Smooth muscle cell (in vitro differentiated cells): ENCODE measurements at regions not wholly inside any gene's neighbourhood (a gene's known extent, or its start where the extent isn't known, plus 50 kb on each side); places are given as distances from the start of the nearest gene placed in this dataset.

Experiments
- DNase-seq: peaks from one replicate; lab custom pipeline; 2025; ENCODE audit not compliant: unreplicated experiment; lab: John Stamatoyannopoulos, UW
- H2AFZ ChIP-seq: fragments of 200-600 bp; sonication (generic); 2 replicates; pipeline ENCODE4 v1.6.0; 2016; ENCODE audit warnings: antibody characterized with exemption, low read depth, mild to moderate bottlenecking
- H3F3A ChIP-seq: fragments of 200-600 bp; sonication (generic); 2 replicates; pipeline ENCODE4 v1.6.0; 2017; ENCODE audit warnings: antibody characterized with exemption, low read depth
- H3K27ac ChIP-seq: fragments of 200-600 bp; sonication (generic); 2 replicates; pipeline ENCODE4 v1.5.1; 2016; ENCODE audit warnings: low read depth, mild to moderate bottlenecking
- H3K27me3 ChIP-seq: fragments of 200-600 bp; sonication (generic); 2 replicates; pipeline ENCODE4 v1.6.1; 2016; ENCODE audit warnings: low read depth, mild to moderate bottlenecking
- H3K36me3 ChIP-seq: fragments of 200-600 bp; sonication (generic); 2 replicates; pipeline ENCODE4 v1.5.1; 2016; ENCODE audit warnings: low read depth
- H3K4me1 ChIP-seq: fragments of 200-600 bp; sonication (generic); 2 replicates; pipeline ENCODE4 v1.5.1; 2016; ENCODE audit warnings: low read depth
- H3K4me2 ChIP-seq: fragments of 200-600 bp; sonication (generic); 2 replicates; pipeline ENCODE4 v1.6.0; 2016; ENCODE audit warnings: mild to moderate bottlenecking
- H3K4me3 ChIP-seq: fragments of 200-600 bp; sonication (generic); 2 replicates; pipeline ENCODE4 v1.5.1; 2016; ENCODE audit warnings: mild to moderate bottlenecking
- H3K79me2 ChIP-seq: fragments of 200-600 bp; sonication (generic); 2 replicates; pipeline ENCODE4 v1.6.0; 2016; ENCODE audit warnings: low read depth, mild to moderate bottlenecking
- H3K9ac ChIP-seq: fragments of 200-600 bp; sonication (generic); 2 replicates; pipeline ENCODE4 v1.6.0; 2016; ENCODE audit warnings: low read depth
- H3K9me3 ChIP-seq: fragments of 200-600 bp; sonication (generic); replicated peaks from 2 replicates; pipeline ENCODE4 v1.5.1; 2016; ENCODE audit warnings: low read depth
- H4K20me1 ChIP-seq: fragments of 200-600 bp; sonication (generic); 2 replicates; pipeline ENCODE4 v1.6.0; 2016; ENCODE audit warnings: low read depth
- WGBS: methylation state at CpG from one replicate; pipeline ENCODE4 v1.1.7; 2016; ENCODE audit warnings: low lambda C conversion rate; 5-methylcytosine and 5-hydroxymethylcytosine counted together
- TF ChIP-seq, protein P1 (sequence below): fragments of 200-600 bp; sonication (generic); IDR thresholded peaks from 2 replicates; pipeline ENCODE4 v1.5.1; 2017; ENCODE audit warnings: borderline replicate concordance, mild to moderate bottlenecking, antibody characterized with exemption; ENCODE audit not compliant: insufficient read depth, poor library complexity, severe bottlenecking

DNA sequence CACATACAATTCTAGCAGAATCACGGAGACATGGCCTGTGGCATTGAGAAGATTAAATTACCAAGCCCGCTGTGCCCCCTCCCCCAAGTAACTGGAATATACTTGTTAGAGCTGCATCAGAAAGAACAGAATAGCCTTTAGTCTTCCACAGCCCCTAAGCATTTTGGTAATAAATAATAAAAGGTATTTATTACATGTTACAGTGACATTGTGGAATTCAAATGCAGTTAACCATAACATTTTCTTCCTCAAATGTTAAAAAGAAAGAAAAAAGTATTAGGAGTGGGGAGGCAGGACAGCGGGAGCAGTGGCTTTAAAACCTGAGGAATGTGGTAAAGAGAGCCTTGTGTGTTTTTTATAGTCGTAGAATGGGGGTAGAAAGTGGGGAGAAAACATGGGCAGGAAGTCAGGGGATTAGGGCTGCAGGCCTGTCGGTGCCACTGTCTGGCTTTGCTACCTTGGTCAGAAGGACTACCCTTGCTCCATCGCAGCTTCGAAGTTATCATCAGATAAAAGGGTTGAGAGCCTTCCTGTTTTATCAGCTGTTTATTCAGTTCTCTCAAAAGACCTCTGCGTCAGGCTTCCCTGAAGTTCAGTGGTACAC lies 255.9 kb downstream of the MSRB3 start:
- Histone ChIP-seq H3K27ac (peak overlapping the region; percentile 97), H3K4me1 (peaks cover 30% of the 10 kb centered on the region)

DNA sequence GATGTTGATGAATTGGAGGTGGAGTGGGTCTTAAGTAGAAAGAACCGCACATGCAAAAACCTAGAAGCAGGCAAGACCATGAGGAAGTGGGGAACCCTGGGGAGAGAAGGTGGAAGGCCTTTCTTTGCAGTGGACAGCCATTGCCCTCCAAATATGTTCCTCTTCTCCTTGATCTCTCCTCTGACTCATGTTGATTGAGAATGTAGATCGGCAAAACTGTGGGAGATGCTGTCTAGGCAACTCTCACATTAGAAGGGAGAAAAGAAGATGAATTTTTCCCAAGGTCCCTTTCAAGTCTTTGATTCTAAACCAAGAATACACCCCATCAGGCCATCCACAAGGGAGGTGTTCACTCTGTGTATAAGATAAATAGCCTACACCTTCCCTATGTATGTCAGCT lies 257.5 kb downstream of the MSRB3 start:
- Histone ChIP-seq H3K4me2 (peak overlapping the region; percentile 66), H2AFZ (no peak overlapping the region)
- 67% methylated on average over 2 of the region's 2 CpGs for WGBS

More for the DNA sequence above, 255.9 kb downstream of the MSRB3 start:
- 5% methylated on average over 8 of the region's 8 CpGs for WGBS
- Histone ChIP-seq H3K36me3 (peaks cover 4% of the 10 kb centered on the region), H4K20me1 (no peaks in the 10 kb centered on the region), H3K4me3 (no peak overlapping the region), H2AFZ (no peak overlapping the region), H3K9ac (peak overlapping the region; percentile 45), H3F3A (peaks cover 39% of the 10 kb centered on the region), H3K79me2 (no peaks in the 10 kb centered on the region), H3K27me3 (no peaks in the 10 kb centered on the region), H3K4me2 (peak overlapping the region; percentile 53), H3K9me3 (peaks cover 6% of the 10 kb centered on the region)
- TF ChIP-seq, protein P1, sequence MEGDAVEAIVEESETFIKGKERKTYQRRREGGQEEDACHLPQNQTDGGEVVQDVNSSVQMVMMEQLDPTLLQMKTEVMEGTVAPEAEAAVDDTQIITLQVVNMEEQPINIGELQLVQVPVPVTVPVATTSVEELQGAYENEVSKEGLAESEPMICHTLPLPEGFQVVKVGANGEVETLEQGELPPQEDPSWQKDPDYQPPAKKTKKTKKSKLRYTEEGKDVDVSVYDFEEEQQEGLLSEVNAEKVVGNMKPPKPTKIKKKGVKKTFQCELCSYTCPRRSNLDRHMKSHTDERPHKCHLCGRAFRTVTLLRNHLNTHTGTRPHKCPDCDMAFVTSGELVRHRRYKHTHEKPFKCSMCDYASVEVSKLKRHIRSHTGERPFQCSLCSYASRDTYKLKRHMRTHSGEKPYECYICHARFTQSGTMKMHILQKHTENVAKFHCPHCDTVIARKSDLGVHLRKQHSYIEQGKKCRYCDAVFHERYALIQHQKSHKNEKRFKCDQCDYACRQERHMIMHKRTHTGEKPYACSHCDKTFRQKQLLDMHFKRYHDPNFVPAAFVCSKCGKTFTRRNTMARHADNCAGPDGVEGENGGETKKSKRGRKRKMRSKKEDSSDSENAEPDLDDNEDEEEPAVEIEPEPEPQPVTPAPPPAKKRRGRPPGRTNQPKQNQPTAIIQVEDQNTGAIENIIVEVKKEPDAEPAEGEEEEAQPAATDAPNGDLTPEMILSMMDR: no peak
- no peak for DNase-seq

DNA sequence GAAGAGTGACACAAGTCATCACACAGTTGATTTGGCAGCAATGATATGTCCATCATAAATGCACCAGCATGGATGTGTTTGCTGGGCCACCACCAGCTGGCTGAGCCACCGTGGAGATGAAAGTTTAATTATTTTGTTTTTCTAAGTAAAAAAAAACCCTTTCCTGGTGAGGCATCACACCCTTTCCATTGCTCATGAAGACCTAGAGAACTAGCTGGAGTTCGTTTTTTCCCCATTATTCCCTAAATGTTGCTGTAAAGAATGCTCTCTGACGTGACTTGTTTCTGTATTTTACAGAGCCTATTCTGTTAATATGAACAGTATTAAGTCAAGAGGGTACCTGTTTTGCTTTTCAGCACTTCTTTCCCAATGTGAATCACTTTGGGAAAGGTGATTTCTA lies 257.9 kb downstream of the MSRB3 start:
- no peak for DNase-seq
- H3K9ac ChIP-seq: peak overlapping the region; percentile 80
- H4K20me1 ChIP-seq: no peaks in the 10 kb centered on the region
- no peak overlapping the region for H2AFZ ChIP-seq
- TF ChIP-seq, protein P1: no peak
- peaks cover 11% of the 10 kb centered on the region for H3K36me3 ChIP-seq
- 44% methylated on average over 3 of the region's 3 CpGs for whole genome bisulfite sequencing
- H3K4me2 ChIP-seq: peak overlapping the region; percentile 66
- peaks cover 22% of the 10 kb centered on the region for H3K4me1 ChIP-seq
- no peaks in the 10 kb centered on the region for H3K79me2 ChIP-seq
- H3K4me3 ChIP-seq: no peak overlapping the region
- no peaks in the 10 kb centered on the region for H3K27me3 ChIP-seq
- peak overlapping the region; percentile 97 for H3K27ac ChIP-seq
- peaks cover 18% of the 10 kb centered on the region for H3K9me3 ChIP-seq
- H3F3A ChIP-seq: peaks cover 39% of the 10 kb centered on the region

More for the DNA sequence above, 257.5 kb downstream of the MSRB3 start:
- no peaks in the 10 kb centered on the region for H3K27me3 ChIP-seq
- H3K9me3 ChIP-seq: peaks cover 15% of the 10 kb centered on the region
- no peak overlapping the region for H3K4me3 ChIP-seq
- peaks cover 22% of the 10 kb centered on the region for H3K4me1 ChIP-seq
- TF ChIP-seq, protein P1: no peak
- H3K79me2 ChIP-seq: no peaks in the 10 kb centered on the region
- peaks cover 39% of the 10 kb centered on the region for H3F3A ChIP-seq
- H3K36me3 ChIP-seq: peaks cover 10% of the 10 kb centered on the region
- H3K27ac ChIP-seq: peak overlapping the region; percentile 97
- H4K20me1 ChIP-seq: no peaks in the 10 kb centered on the region
- H3K9ac ChIP-seq: peak overlapping the region; percentile 80
- no peak for DNase-seq
